PFSK-1 (cell line): ENCODE measurements at regions not wholly inside any gene's neighbourhood (a gene's known extent, or its start where the extent isn't known, plus 50 kb on each side); places are given as distances from the start of the nearest gene placed in this dataset.

Experiments
- POLR2AphosphoS5 ChIP-seq: IDR thresholded peaks from 2 replicates; pipeline ENCODE4 v1.6.1; 2012; ENCODE audit warnings: low read depth, mild to moderate bottlenecking, control low read depth, low read length, moderate library complexity
- REST ChIP-seq, 2 experiments: IDR thresholded peaks; 2 replicates each; pipeline versions ENCODE4 v1.6.1 to v1.8.0; 2011 to 2012; ENCODE audit warnings: low read depth in 2 of 2, low read length in 2 of 2, control low read depth in 1 of 2, inconsistent platforms in 1 of 2, mild to moderate bottlenecking in 1 of 2, moderate library complexity in 1 of 2; ENCODE audit not compliant: insufficient read depth in 1 of 2
- SIN3A ChIP-seq: IDR thresholded peaks from 2 replicates; pipeline ENCODE4 v1.6.1; 2012; ENCODE audit warnings: mild to moderate bottlenecking, low read length, moderate library complexity, borderline replicate concordance; ENCODE audit not compliant: insufficient read depth

DNA sequence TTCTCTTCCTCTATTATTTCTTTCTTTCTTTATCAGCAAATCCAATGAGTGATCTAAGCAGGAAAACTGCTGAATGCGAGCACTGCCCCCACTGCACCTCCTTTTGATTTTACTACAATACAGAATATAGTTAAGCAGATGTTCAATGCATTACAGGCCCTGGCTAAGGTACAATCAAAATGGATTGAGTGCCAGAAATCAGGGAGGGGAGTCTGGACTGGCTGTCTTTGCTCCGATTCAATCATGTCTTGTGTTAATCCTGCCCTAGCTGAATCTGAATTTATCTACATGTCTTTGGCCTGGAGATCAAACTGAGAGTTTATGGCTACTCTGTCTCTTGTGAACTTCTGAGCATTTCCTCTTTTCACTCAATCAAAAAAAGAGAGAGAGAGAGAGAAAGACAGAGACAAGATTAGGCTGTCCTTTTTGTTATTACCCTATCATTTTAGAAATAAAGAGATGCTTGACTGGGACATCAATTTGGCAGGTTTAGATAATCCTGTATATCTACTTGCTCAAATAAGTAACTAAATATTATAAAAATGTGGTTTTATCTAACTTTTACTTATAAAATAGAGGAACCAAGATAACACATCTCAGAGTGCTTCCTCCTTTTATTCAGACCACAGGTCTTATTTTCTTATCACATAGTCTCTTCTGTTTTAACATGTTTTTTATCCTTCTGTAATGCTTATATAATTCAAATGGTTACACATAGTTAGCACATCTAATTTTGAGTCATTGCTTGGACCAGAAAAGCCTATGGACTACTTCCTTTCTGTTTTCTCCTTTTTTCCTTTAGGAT, 656.2 kb downstream of the KCNJ2 start:
- no peak for TF ChIP-seq POLR2AphosphoS5
- TF ChIP-seq SIN3A, result no peak
- TF ChIP-seq REST (IDR thresholded peaks at IDR 0.05; ENCODE audit: insufficient read depth in 1 of 2, low read depth in 2 of 2, low read length in 2 of 2), result no peak
